Sigmoid colon (tissue), 4 donors: ENCODE measurements at regions not wholly inside any gene's neighbourhood (a gene's known extent, or its start where the extent isn't known, plus 50 kb on each side); places are given as distances from the start of the nearest gene placed in this dataset.

Experiments
- CTCF ChIP-seq, 4 experiments: fragments of 450-650 bp in 3 of 4; fragments of 200-600 bp in 1 of 4; IDR thresholded peaks; one replicate each; pipeline ENCODE4 v1.5.1; 2016 to 2019; ENCODE audit warnings: antibody characterized with exemption in 4 of 4, mild to moderate bottlenecking in 3 of 4, moderate library complexity in 2 of 4
- POLR2A ChIP-seq, 2 donors: fragments of 450-650 bp; IDR thresholded peaks; one replicate each; pipeline ENCODE4 v1.6.1; 2016; ENCODE audit warnings: antibody characterized with exemption in 2 of 2, mild to moderate bottlenecking in 2 of 2, moderate library complexity in 2 of 2
- POLR2AphosphoS5 ChIP-seq, 4 donors: sonication (generic); formaldehyde crosslinking; IDR thresholded peaks; one replicate each; pipeline ENCODE4 v1.6.1; 2017; ENCODE audit warnings: antibody characterized with exemption in 4 of 4

- TF ChIP-seq CTCF (IDR thresholded peaks at IDR 0.05) (no peak), POLR2A (IDR thresholded peaks at IDR 0.05) (no peak), POLR2AphosphoS5 (IDR thresholded peaks at IDR 0.05) (no peak)
Measured at GRCh38 chr12:39675263-39675662, 55.7 kb upstream of the ABCD2 start.
